Activated T-helper 1 cell treated with Interleukin-2 at 50 U/mL for 16 hours (primary cell): ENCODE measurements at regions not wholly inside any gene's neighbourhood (a gene's known extent, or its start where the extent isn't known, plus 50 kb on each side); places are given as distances from the start of the nearest gene placed in this dataset.
"Not testable (repeated sequence)": the region's sequence is repeated elsewhere in the genome, so short reads cannot be mapped to it uniquely, and the experiment has no call there.

ENCODE experiments used
- DNase-seq: peaks from one replicate; pipeline ENCODE4 v3.0.0-alpha.2; 2020; ENCODE audit warnings: low read depth

- DNase-seq: no peak
These were observed 384.2 kb downstream of the DTWD2 start for GRCh38 chr5:118604106-118604505.

GRCh38 chr5:118603278-118603677 lies 385.1 kb downstream of the DTWD2 start:
- DNase-seq: no peak

- no peak for DNase-seq
These were observed 390.0 kb downstream of the DTWD2 start for GRCh38 chr5:118598311-118598710.

DNA sequence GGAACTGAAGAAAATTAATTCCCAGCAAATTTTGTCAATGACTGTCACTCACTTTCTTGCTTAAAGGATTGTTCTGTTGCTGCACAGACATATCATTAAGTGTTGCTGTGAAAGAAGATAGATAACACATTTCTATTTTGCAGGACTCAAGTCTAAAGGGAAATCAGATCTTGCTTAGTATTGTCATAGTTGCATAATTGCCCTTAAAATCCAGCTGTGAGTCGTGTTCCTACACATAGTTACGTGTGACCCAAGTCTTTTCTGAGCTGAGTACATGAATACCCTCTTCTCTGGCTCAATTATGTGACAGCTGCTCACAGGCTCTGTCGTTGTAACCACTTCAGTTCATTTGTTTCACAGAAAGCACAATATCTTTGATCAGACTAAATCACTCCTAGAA lies 390.8 kb downstream of the DTWD2 start:
- no peak for DNase-seq

GRCh38 chr5:118596255-118596654 lies 392.1 kb downstream of the DTWD2 start:
- DNase-seq: no peak

- DNase-seq: no peak
These were observed 395.4 kb downstream of the DTWD2 start for GRCh38 chr5:118593003-118593328.

DNA sequence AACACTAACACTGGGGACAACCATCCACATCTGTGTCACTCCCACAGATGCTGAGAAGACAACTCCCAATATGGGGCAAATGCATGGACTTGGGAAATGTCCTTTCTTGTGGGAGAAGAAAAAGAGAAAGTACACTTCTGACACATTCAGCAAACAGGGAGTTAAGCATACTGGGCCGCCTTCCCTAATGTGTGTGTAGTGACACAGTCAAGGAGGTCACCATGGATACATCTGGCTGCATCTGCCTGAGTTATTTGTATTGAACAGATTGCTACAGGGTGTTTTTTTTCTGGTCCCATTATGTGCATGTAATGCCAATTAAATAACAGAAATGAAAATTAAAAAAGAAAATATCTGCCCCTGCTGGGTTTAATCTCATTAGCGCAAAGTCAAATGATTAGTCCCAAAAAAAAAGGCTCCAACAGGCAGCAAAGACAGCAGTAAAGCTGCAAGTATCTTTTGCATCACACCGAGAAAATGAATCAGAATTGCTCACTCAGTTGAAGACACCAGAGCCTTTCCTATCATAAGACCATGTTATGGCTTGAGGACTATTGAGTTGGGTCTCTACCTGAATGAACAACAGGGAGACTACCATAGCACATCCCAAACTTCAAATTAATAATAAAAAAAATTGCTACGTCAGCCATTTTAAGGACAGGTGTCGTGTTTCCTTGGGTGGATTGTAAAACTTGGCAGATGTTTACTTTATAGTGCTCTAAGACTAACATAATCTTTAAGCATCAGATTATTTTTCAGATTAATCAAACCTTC lies 395.9 kb downstream of the DTWD2 start:
- no peak for DNase-seq

GRCh38 chr5:118590806-118591205 lies 397.5 kb downstream of the DTWD2 start:
- DNase-seq: no peak

GRCh38 chr5:118580949-118581348 lies 407.4 kb downstream of the DTWD2 start:
- no peak for DNase-seq

GRCh38 chr5:118578093-118578492 lies 410.3 kb downstream of the DTWD2 start:
- no peak for DNase-seq

- DNase-seq: no peak
These were observed 410.7 kb downstream of the DTWD2 start for GRCh38 chr5:118577621-118578020.

DNA sequence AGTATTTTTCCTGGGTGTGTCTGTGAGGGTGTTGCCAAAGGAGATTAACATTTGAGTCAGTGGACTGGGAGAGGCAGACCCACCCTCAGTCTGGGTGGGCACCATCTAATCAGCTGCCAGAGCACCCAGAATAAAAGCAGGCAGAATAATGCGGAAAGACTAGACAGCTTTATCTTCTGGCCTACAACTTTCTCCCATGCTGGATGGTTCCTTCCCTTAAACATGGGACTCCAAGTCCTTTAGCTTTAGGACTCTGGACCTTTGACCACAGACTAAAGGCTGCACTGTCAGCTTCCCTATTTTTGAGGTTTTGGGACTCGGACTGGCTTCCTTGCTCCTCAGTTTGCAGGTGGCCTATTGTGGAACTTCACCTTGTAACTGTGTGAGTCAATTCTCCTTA lies 418.1 kb downstream of the DTWD2 start:
- not testable (repeated sequence) for DNase-seq

- not testable (repeated sequence) for DNase-seq
These were observed 418.8 kb downstream of the DTWD2 start for GRCh38 chr5:118569596-118569995.

GRCh38 chr5:118565335-118565971 lies 422.9 kb downstream of the DTWD2 start:
- DNase-seq: no peak

DNA sequence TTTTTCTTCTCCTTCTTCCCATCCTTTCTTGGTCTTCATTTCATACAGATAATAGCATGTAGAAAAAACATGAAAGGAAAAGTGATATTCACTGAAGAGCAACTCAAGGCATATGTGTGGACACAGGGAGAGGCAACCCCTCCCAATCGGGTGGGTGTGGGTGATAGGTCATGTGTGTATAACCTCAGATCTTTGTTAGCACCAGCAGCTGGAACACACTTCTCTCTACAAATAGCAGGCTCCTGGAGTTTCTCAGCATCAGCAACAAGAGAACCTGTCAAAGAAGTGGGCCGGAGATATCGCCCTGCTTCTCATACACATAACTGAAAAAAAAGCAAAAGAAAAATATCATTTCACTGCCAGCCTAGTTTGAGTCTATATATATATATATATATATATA lies 426.4 kb downstream of the DTWD2 start:
- DNase-seq: no peak

GRCh38 chr5:118561235-118561634 lies 427.1 kb downstream of the DTWD2 start:
- DNase-seq: no peak

- DNase-seq: no peak
These were observed 429.5 kb downstream of the DTWD2 start for GRCh38 chr5:118558871-118559270.

GRCh38 chr5:118557251-118557661 lies 431.1 kb downstream of the DTWD2 start:
- no peak for DNase-seq

DNA sequence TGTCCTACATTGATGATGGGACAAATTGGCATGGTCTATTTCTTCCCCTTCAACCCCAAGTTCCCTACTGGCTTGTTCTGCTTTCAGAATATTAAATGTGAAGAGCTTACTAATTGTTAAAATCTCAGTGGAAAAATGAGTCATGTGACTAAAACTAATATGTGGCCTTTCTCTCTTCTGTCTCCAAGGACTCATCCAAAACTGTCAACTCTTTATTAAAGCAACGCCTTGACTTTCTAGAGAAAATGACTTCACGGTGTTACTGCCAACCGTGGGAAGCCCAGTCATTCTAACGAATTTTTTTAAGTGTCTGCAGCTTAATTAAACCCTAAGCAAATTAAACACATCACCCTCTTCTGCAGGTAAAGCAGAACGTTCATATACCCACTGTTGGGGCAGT lies 431.6 kb downstream of the DTWD2 start:
- no peak for DNase-seq

- no peak for DNase-seq
These were observed 432.6 kb downstream of the DTWD2 start for GRCh38 chr5:118555727-118556126.

GRCh38 chr5:118554981-118555380 lies 433.4 kb downstream of the DTWD2 start:
- DNase-seq: no peak

DNA sequence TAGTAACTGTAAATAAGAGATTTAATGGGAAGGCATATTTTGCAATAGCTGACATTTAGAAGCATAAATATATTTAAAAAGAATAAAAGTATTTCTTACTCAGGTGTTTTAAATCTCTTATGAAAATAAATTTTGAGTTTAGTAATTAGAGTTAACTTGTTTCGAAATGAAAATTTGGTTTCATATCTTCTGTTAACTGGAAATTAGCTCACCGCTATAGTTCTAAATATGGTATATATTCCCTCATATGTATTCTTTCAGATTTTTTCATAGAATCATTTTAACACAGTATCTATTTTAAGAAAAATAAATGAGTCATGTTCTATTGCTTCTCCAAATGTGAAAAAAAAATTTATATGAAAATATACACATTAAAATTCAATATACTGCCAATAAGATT lies 434.1 kb downstream of the DTWD2 start:
- DNase-seq: no peak

GRCh38 chr5:118553662-118554061 lies 434.7 kb downstream of the DTWD2 start:
- no peak for DNase-seq
